ENCODE measurements at regions not wholly inside any gene's neighbourhood (a gene's known extent, or its start where the extent isn't known, plus 50 kb on each side); places are given as distances from the start of the nearest gene placed in this dataset.

GRCh38 chr10:44759122-44759521, 152.0 kb upstream of the TMEM72 start:
- Histone ChIP-seq H3K4me2 (ENCODE audit: extremely low read depth, insufficient read depth, low read length) (no peak overlapping the region), H3K27me3 (ENCODE audit: control insufficient read depth, insufficient read depth, low read length) (no peaks in the 10 kb centered on the region), H4K20me1 (ENCODE audit: control insufficient read depth, extremely low read depth, insufficient read depth, low read length) (no peaks in the 10 kb centered on the region), H3K4me1 (ENCODE audit: control insufficient read depth, extremely low read depth, insufficient read depth, low read length) (peaks cover 4% of the 10 kb centered on the region), H3K4me3 (replicated peaks in 1 of 4; ENCODE audit: control extremely low read depth in 1 of 4, insufficient read depth in 1 of 4, low read depth in 3 of 4, low read length in 4 of 4) (no peak overlapping the region), H3K9ac (ENCODE audit: insufficient read depth, low read length) (no peak overlapping the region), H3K79me2 (ENCODE audit: control insufficient read depth, insufficient read depth, low read length) (no peaks in the 10 kb centered on the region), H3K27ac (ENCODE audit: insufficient read depth, low read length) (no peak overlapping the region), H2AFZ (ENCODE audit: low read length) (no peak overlapping the region), H3K36me3 (ENCODE audit: control insufficient read depth, insufficient read depth, low read length) (no peaks in the 10 kb centered on the region), H3K9me3 (ENCODE audit: control insufficient read depth, insufficient read depth, low read depth, low read length) (no peaks in the 10 kb centered on the region)
- no peak for TF ChIP-seq CTCF (conservative IDR thresholded peaks at IDR 0.05 in 1 of 2, IDR thresholded peaks at IDR 0.05 in 1 of 2; ENCODE audit: low read depth in 1 of 2, low read length in 2 of 2)
- no peak for TF ChIP-seq EZH2 (IDR thresholded peaks at IDR 0.05; ENCODE audit: low read length, missing control alignments)
- DNase-seq (ENCODE audit: low read depth in 2 of 2): no peak

GRCh38 chr10:44760513-44760912, 150.6 kb upstream of the TMEM72 start:
- H3K79me2 ChIP-seq (ENCODE audit: control insufficient read depth, insufficient read depth, low read length): no peaks in the 10 kb centered on the region
- DNase-seq (ENCODE audit: low read depth in 2 of 2): no peak
- no peak overlapping the region for H3K4me3 ChIP-seq (replicated peaks in 1 of 4; ENCODE audit: control extremely low read depth in 1 of 4, insufficient read depth in 1 of 4, low read depth in 3 of 4, low read length in 4 of 4)
- H3K4me1 ChIP-seq (ENCODE audit: control insufficient read depth, extremely low read depth, insufficient read depth, low read length): peaks cover 4% of the 10 kb centered on the region
- no peak for TF ChIP-seq EZH2 (IDR thresholded peaks at IDR 0.05; ENCODE audit: low read length, missing control alignments)
- TF ChIP-seq CTCF (conservative IDR thresholded peaks at IDR 0.05 in 1 of 2, IDR thresholded peaks at IDR 0.05 in 1 of 2; ENCODE audit: low read depth in 1 of 2, low read length in 2 of 2): no peak
- H4K20me1 ChIP-seq (ENCODE audit: control insufficient read depth, extremely low read depth, insufficient read depth, low read length): no peaks in the 10 kb centered on the region
- no peaks in the 10 kb centered on the region for H3K36me3 ChIP-seq (ENCODE audit: control insufficient read depth, insufficient read depth, low read length)
- no peak overlapping the region for H3K4me2 ChIP-seq (ENCODE audit: extremely low read depth, insufficient read depth, low read length)
- H3K9ac ChIP-seq (ENCODE audit: insufficient read depth, low read length): no peak overlapping the region
- H3K9me3 ChIP-seq (ENCODE audit: control insufficient read depth, insufficient read depth, low read depth, low read length): no peaks in the 10 kb centered on the region
- H2AFZ ChIP-seq (ENCODE audit: low read length): no peak overlapping the region
- H3K27ac ChIP-seq (ENCODE audit: insufficient read depth, low read length): no peak overlapping the region
- no peaks in the 10 kb centered on the region for H3K27me3 ChIP-seq (ENCODE audit: control insufficient read depth, insufficient read depth, low read length)

- no peaks in the 10 kb centered on the region for H3K79me2 ChIP-seq (ENCODE audit: control insufficient read depth, insufficient read depth, low read length)
- peak in 1 of 2 donors; percentile 76 for DNase-seq (ENCODE audit: low read depth in 2 of 2)
- H3K9me3 ChIP-seq (ENCODE audit: control insufficient read depth, insufficient read depth, low read depth, low read length): no peaks in the 10 kb centered on the region
- H3K4me1 ChIP-seq (ENCODE audit: control insufficient read depth, extremely low read depth, insufficient read depth, low read length): peaks cover 2% of the 10 kb centered on the region
- H3K4me3 ChIP-seq (replicated peaks in 1 of 4; ENCODE audit: control extremely low read depth in 1 of 4, insufficient read depth in 1 of 4, low read depth in 3 of 4, low read length in 4 of 4): no peak overlapping the region
- TF ChIP-seq EZH2 (IDR thresholded peaks at IDR 0.05; ENCODE audit: low read length, missing control alignments): no peak
- H3K36me3 ChIP-seq (ENCODE audit: control insufficient read depth, insufficient read depth, low read length): no peaks in the 10 kb centered on the region
- no peak overlapping the region for H3K9ac ChIP-seq (ENCODE audit: insufficient read depth, low read length)
- no peak overlapping the region for H3K4me2 ChIP-seq (ENCODE audit: extremely low read depth, insufficient read depth, low read length)
- no peaks in the 10 kb centered on the region for H4K20me1 ChIP-seq (ENCODE audit: control insufficient read depth, extremely low read depth, insufficient read depth, low read length)
- no peak overlapping the region for H2AFZ ChIP-seq (ENCODE audit: low read length)
- H3K27ac ChIP-seq (ENCODE audit: insufficient read depth, low read length): no peak overlapping the region
- no peaks in the 10 kb centered on the region for H3K27me3 ChIP-seq (ENCODE audit: control insufficient read depth, insufficient read depth, low read length)
These were observed 150.1 kb upstream of the TMEM72 start for GRCh38 chr10:44761076-44761475.
